Stimulated activated CD8-positive, alpha-beta memory T cell treated with anti-CD3 and anti-CD28 coated beads, Interleukin-2, amount 100 ng/mL, for 48 hours (primary cell): ENCODE measurements at regions not wholly inside any gene's neighbourhood (a gene's known extent, or its start where the extent isn't known, plus 50 kb on each side); places are given as distances from the start of the nearest gene placed in this dataset.
"Not testable (repeated sequence)": the region's sequence is repeated elsewhere in the genome, so short reads cannot be mapped to it uniquely, and the experiment has no call there.

ENCODE experiments used
- DNase-seq, 2 donors: peaks; one replicate each; pipeline ENCODE4 v3.0.0-alpha.2; 2020; ENCODE audit warnings: low read depth in 2 of 2

DNA sequence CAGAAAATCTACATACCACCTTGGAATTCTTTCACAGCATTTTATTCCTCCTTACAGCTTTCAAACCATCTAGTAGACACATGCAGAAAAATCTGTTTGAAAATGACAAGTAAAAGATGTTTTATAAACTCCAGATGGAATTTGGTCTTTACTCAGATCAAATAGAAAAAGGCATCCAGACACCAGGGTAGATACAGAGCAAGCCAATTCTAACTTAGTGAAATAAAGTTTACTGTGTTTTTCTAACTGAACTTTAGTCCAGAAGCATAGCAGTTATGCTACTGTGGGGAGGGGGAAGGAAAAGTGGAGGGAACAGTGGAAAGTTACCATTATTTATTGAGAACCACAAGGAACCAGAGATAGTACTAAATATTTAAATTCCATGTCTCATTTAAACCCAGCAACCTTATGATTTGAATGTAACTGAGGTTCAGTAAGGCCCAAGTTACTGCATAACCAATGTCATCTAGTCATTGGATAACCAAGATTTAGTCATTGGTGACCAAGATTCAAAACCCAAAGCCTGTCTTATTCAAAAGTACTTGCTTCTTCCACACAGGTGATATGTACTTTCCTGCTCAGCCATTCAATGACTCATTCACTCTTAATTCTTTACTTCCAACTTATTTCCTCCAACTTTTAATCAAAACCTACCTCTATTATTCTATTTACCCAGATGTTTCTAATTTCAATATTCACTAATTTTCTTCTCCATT, 57.7 kb downstream of the RAD51AP2 start:
- DNase-seq: no peak

DNA sequence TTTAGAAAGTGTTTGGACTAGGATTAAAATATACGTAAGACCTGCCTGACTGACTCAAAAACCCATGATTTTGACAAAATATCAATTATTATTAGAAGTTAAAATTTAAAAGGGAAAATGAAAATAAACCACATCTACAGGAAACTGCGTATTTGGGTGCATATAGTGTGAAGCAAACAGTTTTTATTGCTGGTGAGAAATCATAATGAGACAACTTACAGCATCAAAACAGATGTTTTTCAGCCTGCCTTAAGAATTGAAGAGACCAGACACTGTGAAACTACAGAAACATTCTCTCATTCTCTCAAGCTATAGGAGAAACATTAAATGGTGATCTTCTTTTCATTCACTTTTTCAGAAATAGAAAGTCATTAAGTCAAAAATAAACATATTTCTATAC, 62.9 kb downstream of the RAD51AP2 start:
- no peak for DNase-seq

DNA sequence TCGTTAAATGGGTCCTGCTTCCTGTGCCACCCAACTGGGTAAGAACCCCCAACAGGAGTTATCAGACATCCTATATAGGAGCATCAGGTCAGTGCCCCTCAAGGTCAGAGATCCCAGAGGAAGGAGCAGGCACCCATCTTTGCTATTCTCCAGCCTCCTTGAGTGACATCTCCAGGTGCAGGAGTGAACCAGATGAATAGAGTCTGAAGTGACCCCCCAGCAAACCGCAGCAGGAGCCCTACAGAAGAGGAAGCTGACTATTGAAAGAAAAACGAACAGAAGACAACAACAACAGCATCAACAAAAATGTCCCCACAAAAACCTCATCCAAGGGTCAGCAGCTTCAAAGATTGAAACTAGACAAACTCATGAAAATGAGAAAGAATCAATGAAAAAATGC, 72.0 kb downstream of the RAD51AP2 start:
- not testable (repeated sequence) for DNase-seq

DNA sequence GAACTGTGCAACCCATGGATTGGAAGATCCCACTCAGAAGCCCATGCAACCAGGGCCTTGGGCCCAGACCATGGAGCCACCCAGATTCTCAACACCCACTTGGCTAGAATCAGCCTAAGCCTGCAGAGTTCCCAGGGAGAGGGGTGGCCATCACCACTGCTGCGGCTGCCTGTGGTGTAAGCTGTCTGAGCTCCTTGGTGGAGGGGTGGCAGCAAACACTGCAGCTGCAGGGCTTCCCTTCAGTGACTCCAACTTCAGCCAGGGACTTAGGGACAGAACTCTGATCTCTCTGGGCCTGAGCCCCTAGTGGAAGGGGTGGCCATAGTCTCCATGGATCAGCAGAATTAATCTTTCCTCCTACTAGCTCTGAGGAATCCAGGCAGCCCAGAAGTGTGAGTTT, 72.5 kb downstream of the RAD51AP2 start:
- no peak for DNase-seq

DNA sequence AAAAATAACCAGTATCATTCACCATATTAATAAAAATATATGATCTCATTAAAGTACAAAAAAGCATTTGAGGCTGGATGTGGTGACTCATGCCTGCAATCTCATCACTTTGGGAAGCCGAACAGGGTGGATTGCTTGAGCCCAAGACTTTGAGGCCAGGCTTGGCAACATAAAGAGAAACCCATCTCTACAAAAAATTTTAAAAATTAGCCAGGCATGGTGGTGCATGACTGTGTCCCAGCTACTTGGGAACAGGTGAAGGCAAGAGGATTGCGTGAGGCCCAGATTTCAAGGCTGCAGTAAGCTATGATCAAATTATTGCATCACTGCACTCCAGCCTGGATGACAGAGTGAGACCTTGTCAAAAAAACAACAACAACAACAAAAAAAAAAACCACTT, 75.9 kb downstream of the RAD51AP2 start:
- DNase-seq: no peak

DNA sequence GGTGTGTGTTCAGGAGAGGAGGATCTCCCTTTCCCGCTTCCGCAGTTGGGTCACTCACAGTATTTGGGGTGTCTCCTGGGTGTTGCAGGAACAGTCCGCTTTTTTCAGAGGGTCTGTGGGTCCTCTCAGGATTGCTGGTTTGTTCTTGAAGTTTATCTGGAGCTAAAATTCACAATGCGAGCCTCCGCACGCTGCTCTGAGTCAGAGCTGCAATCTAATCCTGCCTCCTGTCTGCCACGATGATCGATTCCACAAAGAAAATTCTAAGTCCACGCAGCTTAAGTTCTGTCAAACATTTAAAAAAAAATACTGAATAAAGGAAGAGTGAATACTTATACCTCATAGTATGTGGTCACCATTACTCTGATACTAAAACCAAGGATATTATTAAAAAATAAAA, 76.5 kb downstream of the RAD51AP2 start:
- no peak for DNase-seq

DNA sequence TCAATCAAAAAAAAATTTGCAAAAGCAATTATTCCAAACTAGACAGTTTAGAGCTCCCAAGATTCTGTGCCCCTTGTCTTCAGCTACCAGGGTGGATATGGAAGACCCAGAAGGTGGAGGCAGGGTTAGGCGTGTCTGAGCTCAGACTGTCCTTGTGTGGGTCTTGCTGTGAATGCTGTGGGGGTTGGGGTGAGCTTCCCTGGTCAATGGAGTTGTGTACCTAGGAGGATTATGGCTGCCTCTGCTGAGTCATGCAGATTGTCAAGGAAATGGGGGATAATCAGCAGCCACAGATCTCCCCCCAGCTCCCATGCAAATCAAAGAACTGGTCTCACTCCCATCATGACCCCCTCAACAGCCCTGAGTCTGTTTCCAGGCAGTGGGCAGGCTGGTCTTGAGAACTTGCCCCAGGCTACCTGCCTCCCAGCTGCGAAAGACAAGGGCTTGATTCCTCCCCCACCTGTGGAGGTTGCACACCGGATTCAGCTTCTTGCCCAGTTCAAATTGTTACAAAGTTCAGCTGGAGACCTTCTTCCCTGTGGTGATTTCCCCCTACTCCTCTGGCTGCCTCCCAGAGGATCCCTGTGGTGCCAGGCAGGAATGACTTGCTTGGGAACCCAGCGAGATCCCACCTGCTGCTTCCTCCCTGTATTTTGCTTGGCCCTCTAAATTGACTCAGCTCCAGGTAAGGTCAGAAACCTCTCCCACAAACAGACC, 77.0 kb downstream of the RAD51AP2 start:
- DNase-seq: no peak

DNA sequence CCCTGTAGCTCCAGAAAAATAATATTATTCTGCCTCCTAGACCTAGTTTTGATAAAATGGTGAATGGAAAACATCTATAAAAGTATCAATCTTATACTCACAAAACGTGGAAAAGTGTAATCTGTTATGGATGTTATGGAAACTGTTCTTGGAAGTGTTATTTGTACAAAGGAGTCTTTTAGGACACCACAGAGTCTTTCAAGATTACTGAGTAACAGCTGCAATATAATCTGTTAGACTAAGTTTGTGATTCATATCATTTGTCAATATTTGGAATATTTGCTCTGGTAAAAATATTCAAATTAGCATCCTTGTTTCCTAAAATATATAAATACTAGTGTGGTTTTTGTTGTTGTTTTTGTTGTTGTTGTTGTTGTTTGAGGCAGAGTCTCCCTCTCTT, 87.9 kb downstream of the RAD51AP2 start:
- DNase-seq: no peak

DNA sequence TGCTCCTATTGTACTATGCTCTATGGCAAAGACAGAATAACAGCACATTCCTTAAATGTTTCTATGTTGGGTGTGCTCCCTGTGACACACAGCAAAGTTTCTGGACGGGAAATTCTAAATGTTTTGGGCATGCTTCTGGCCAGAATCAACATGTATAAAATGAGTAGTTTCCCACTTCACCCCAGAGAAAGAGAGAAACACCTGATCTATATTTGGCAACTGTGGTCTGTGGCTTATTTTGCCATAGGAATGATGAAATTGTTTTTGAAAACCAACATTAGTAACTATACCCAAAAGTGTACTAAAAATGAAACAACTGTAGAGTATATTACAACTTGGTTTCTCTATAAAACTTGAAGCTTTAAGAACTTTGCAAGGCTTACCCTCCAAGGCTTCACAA, 89.1 kb downstream of the RAD51AP2 start:
- no peak for DNase-seq

DNA sequence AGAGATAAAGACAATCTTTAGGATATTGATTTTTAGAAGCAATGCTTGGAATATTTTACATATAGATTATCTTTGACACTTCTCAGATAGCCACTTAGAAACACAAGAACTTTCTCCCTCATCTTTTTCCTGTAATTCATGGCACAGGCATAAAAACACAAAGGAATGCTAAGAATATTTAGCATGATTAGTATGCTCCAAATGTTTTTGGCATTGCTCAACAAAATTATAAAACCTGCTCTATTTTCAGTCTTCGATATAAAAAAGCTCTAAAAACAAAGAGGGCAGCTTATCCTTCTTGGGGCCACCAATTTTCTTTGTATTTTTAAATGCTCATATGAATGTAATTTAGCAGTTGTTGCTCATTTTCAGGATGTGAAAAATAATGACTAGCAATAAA, 90.8 kb downstream of the RAD51AP2 start:
- no peak for DNase-seq

DNA sequence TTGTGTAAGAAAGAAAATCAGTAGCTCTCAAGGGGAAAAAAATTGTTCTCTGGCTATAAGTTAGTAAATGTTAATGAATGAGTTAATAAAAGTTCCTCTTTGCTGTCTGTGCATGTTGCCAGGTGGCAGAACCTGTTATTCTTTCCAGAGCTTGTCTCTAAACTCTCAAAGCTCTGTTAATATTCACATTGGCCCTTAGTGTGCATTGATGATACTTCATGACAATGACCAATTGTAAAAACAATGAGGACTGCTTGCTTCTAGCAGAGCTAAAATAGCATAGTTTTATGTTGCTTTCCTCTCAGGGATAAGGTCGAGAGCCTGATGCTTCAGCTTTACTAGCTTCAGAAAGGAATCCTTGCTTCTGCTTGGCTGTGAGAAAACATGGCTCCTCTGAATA, 91.5 kb downstream of the RAD51AP2 start:
- no peak for DNase-seq

DNA sequence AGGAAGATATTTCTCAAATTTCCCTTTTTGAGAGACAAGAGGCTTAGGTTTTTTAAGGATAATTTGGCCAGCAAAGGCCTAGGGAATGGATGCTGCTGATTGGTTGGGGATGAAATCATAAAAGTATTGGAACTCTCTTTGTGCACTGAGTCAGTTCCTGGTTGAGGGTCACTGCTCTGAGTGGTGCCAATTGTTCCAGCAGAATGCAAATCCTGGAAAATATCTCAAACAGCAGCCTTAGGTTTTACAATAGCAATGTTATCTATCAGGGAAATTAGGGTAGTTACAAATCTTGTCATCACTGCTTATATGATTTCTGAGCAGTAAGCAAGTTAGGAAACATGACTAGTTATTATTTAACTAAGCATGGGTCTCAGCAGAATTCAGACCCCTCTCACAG, 96.2 kb downstream of the RAD51AP2 start:
- DNase-seq: no peak

DNA sequence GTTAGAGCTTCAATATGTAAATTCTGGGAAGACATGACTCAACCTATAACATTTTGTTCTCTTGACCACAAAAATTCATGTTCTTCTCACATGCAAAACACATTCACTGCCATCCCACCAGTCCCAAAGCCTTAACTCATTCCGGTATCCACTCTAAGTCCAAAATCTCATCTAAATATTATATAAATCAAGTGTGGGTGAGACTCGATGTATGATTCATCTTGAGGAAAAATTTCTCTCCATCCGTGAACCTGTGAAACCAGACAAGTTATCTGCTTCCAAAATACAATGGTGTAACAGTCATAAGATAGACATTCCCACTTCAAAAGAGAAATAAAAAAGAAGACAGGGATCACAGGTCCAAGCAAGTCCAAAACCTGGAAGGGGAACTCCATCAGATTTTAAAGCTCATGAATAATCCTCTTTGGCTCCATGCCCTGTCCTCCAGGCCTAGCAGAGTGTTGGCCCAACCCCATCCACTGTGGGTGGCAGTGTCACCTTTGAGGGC, 101.3 kb downstream of the RAD51AP2 start:
- DNase-seq: no peak

DNA sequence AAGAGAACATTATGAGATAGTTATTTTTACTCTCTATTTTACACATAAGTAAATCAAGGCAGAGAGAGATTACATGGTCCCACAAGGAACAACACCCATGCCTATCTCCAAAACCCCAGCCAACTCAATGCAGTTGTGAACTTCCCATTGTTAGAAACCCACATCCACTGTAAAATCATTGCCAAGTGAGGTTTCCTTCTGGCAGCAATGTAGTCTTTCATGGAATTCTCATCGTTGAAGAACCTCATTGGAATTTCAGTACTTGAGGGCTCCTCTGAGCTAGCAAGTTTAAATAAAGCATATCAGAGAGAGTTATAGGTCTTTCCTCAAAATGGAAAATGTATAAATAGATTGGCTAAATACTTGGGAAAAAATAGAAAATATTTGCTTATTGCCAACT, 105.2 kb downstream of the RAD51AP2 start:
- no peak for DNase-seq

DNA sequence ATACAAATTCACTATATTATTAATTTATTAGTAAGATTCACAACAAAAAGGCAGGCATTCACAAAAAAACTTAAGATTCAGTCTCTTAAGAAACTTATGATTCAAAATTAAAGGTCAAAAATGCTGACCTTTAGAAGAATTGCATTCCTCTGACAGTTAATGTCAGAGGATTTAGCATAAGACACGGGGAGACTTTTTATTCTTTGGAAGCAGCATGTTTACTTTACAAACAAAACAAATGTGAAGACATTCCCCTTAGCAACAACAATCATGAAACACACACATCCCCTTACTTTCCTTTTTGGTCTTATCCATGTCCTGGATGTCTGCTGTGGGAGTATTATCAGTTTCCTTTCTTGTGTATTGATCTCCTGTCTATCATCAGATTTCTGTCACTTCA, 117.1 kb downstream of the RAD51AP2 start:
- DNase-seq: no peak

DNA sequence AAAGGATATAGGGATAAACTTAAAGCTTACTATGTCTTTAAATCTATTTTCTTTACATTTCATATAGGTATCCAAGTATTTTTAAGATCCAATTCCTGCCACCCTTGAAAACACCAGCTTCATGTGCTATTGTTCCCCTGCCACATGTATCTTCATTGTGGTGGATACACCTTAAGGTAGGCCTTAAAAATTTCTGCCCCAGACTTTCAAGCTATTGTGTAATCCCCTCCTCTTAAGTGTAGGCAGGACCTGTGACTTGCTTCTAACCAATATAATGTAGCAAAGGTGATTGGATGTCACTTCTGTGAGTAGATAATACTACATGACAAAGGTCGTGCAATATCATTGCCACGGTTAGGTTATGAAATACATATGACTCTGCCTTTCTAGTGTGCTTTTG, 119.5 kb downstream of the RAD51AP2 start:
- no peak for DNase-seq

DNA sequence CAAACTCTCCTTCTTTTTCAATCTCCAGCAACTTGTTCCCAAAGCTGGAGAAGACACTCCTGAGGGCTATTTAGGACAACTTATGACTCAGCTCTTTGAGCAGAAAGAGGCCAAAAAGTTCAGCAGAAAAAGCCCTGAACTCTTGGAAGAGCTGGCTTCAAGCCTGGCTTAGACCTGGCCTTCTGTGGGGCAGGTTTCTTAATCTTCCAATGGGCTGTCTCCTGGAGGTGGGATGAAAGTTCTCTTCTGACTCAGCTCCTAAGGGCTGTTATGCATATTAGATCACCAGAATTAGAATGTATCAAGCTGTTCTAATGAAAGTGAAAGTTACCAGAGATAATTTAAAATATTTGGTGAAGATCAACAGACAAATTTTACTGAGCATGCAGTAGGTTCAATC, 129.4 kb downstream of the RAD51AP2 start:
- DNase-seq: no peak

DNA sequence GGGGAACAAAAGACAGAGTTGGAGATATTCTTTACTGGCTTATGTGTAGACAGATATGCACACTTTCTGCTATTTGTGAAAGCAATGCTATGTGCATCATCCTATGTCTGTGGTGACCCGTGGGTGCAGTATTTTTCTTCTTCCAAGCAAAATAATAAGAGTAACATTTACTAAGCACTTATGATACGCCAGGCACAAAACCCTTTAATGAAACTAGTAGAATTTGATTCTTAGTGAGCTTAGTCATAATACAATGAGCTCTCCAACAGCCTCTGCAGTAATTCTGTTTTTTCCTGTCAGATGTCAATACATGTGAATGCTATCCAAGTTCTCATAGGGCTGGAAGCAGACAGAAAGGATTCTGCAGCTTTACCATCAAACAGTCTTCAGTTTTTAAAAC, 130.6 kb downstream of the RAD51AP2 start:
- DNase-seq: no peak

DNA sequence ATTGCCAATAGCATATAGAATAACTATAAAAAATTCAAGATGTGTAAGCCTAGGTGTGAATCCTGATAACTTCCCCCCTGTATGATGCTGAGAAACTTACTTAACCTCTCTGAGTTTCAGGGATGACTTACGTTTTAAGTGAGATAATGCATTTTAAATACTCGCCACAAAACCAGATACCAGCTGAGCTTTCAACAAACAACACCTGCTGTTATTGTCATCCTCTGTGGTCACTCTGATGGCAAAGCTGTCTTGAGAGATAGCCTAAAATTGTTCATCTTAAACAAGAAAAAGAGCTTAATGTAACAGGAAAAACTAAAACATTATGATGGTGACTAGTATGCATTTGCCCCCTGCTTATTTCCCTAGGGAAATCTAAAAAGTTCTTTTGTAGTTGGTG, 131.5 kb downstream of the RAD51AP2 start:
- no peak for DNase-seq

DNA sequence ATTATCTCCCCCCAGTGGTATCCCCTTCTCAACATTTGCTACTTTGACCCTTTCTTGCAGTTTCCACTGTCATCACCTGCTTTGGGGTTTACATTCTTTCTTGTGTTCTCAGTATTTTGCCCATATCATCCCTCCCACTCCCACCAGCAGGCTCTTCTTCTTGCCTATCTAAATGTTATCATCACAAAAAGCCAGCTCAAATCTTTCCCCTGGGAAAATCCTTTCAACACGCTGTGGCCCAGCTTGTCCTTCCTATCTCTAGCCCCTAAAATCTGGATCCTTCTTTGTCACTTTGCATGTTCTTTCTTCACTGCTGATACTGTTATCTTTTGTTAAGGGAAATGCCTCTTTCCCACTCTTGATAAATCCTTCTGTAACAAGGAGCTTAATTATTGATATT, 138.2 kb downstream of the RAD51AP2 start:
- no peak for DNase-seq

DNA sequence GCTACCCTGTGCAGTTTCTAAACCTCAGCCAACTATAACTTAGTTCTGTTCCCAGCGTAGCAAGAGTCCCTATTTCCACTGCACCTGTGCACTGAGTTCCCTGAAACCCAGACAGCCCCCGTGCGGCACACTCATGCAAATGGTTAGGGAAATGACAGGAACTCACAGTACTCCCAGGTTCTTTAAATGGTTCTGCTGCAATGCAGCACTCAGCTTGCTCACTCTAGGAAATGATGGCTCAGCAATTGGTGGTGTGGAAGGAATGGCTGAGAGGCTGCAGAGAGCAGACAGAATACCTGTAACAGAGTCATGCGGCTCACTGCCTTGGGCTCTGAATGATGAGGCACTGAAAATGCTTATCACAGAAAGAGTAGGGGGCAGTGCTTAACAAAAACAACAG, 143.0 kb downstream of the RAD51AP2 start:
- DNase-seq: no peak

DNA sequence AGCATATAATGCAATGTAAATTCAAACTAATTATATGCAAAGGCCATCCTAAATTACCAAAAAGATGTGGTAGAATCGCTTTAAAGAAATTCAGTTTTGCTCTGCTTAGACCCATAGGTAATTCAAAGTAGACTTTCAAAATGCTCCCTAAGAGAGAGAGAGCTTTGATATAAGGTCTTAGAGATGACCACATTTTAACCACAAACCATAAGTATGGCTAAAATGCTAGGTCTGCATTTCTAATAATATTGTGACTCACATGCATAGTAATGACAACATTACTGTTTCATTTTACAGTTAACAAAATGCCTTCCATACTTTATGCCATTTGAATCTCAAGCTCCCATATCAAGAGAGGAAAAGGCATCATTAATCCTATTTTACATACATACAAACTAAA, 144.5 kb downstream of the RAD51AP2 start:
- no peak for DNase-seq

DNA sequence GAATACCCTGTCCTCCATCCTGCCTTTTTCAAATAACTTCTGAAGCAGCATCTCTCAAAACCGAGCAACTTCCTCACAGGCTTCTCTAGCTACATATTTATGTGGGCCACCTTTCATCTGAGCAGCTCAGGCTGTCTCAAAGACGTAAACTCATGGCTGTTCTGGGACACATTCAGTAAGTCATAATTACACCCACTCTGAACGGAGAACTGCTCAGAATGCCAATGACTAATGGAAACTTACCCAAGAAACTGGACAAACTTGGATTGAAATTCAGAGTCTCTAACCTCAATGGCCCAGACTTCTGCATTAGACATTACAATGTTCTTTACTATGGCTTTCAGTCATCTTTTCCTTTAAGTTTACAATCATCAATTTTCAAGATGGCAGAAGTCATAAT, 145.2 kb downstream of the RAD51AP2 start:
- DNase-seq: no peak

DNA sequence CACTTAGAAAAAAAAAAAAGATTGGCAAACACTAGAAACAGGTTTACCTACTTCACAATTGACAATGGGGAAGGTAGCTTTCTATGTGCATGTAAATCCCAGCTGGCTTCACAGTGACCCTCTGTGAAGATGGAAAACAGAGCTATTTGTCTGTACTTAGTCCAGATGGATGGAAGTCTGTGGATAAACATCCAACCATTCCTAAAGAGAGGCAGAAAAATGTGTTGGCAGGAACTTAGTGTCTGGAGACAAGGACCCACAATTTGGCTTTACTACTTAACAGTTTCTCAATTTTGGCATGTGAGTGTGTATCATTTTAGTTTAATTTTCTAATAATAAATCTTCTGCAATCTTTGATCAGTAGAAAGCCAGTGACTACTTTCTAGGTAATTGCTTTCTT, 154.4 kb downstream of the RAD51AP2 start:
- no peak for DNase-seq
